A549 (cell line): ENCODE measurements at regions not wholly inside any gene's neighbourhood (a gene's known extent, or its start where the extent isn't known, plus 50 kb on each side); places are given as distances from the start of the nearest gene placed in this dataset.

Experiments used
- ATAC-seq, 2 experiments: fragments of 200-7000 bp in 1 of 2; fragments of >200 bp in 1 of 2; cut with Nextera tagmentation in 1 of 2; cut with Tn5 transposase in 1 of 2; 3 replicates each; pipeline versions ENCODE4 v1.8.0 to v1.9.1; 2018 to 2020; ENCODE audit warnings: mild to moderate bottlenecking in 1 of 2, moderate library complexity in 1 of 2
- CTCF ChIA-PET: fragments of 300-600 bp; sonication (Branson Sonifier 250); formaldehyde crosslinking; extraction: SDS; loops from one replicate; lab custom pipeline; 2021; ENCODE audit warnings: antibody characterized with exemption, inconsistent platforms; lab: Yijun Ruan, JAX
- POLR2A ChIA-PET: fragments of 350-600 bp; formaldehyde crosslinking; extraction: SDS; loops from one replicate; lab custom pipeline; 2021; ENCODE audit warnings: antibody characterized with exemption, inconsistent platforms; lab: Yijun Ruan, JAX
- DNase-seq, 2 experiments: peaks; one replicate each; pipeline versions ENCODE4 v3.0.0 to v3.0.0-alpha.2; 2011 to 2016; ENCODE audit warnings: low read depth in 1 of 2, low spot score in 1 of 2
- FAIRE-seq: peaks from 2 replicates; lab custom pipeline; 2011; peaks lifted over from hg19 to GRCh38; lab: Jason Lieb, UNC
- H3K27ac ChIP-seq, 2 experiments: fragments of >200 bp; sonication (Bioruptor Twin); formaldehyde crosslinking; 3 replicates each; pipeline ENCODE4 v1.5.1; 2016 to 2017
- H3K4me1 ChIP-seq: fragments of >200 bp; sonication (Bioruptor Twin); formaldehyde crosslinking; 3 replicates; pipeline ENCODE4 v1.6.1; 2016
- H3K4me2 ChIP-seq: fragments of >200 bp; sonication (Bioruptor Twin); formaldehyde crosslinking; 3 replicates; pipeline ENCODE4 v1.6.1; 2016
- H3K4me3 ChIP-seq: fragments of >200 bp; sonication (Bioruptor Twin); formaldehyde crosslinking; 3 replicates; pipeline ENCODE4 v1.5.1; 2016
- H3K9me3 ChIP-seq: fragments of >200 bp; sonication (Bioruptor Twin); formaldehyde crosslinking; 3 replicates; pipeline ENCODE4 v1.6.1; 2016
- BHLHE40 ChIP-seq: IDR thresholded peaks from 2 replicates; pipeline ENCODE4 v1.6.1; 2012; ENCODE audit warnings: low read depth, low read length, inconsistent platforms
- CHD4 ChIP-seq: fragments of 200-600 bp; sonication (generic); IDR thresholded peaks from 2 replicates; pipeline ENCODE4 v1.6.1; 2016; ENCODE audit warnings: antibody characterized with exemption, mild to moderate bottlenecking, borderline replicate concordance
- EHF ChIP-seq: fragments of 250-450 bp; sonication (Bioruptor Pico); IDR thresholded peaks from 2 replicates; pipeline ENCODE4 v1.5.0; 2020; ENCODE audit warnings: mild to moderate bottlenecking
- EHMT2 ChIP-seq: fragments of 200-600 bp; sonication (generic); IDR thresholded peaks from 2 replicates; pipeline ENCODE4 v1.6.1; 2016; ENCODE audit warnings: antibody characterized with exemption, low read depth, mild to moderate bottlenecking, moderate library complexity
- EP300 ChIP-seq, 2 experiments: fragments of >200 bp; sonication (Bioruptor Twin); formaldehyde crosslinking; IDR thresholded peaks; 2 replicates in 1 of 2; 3 replicates in 1 of 2; pipeline ENCODE4 v1.6.1; 2016 to 2017
- ESRRA ChIP-seq: fragments of 150-350 bp; IDR thresholded peaks from 2 replicates; pipeline ENCODE4 v1.6.1; 2014; ENCODE audit warnings: mild to moderate bottlenecking, low read length, borderline replicate concordance
- FOSB ChIP-seq: fragments of 250-450 bp; sonication (Bioruptor Pico); IDR thresholded peaks from 2 replicates; pipeline ENCODE4 v1.5.0; 2020; ENCODE audit warnings: mild to moderate bottlenecking, moderate library complexity
- HDAC2 ChIP-seq: fragments of 200-600 bp; sonication (generic); IDR thresholded peaks from 2 replicates; pipeline ENCODE4 v1.6.1; 2016
- HEYL ChIP-seq: fragments of 250-450 bp; sonication (Bioruptor Pico); IDR thresholded peaks from 2 replicates; pipeline ENCODE4 v1.8.0; 2021; ENCODE audit warnings: mild to moderate bottlenecking, moderate library complexity
- HOXB13 ChIP-seq: fragments of 250-450 bp; sonication (Bioruptor Pico); IDR thresholded peaks from 2 replicates; pipeline ENCODE4 v1.5.0; 2020; ENCODE audit warnings: low read depth, mild to moderate bottlenecking, moderate library complexity
- JUNB ChIP-seq: fragments of >200 bp; sonication (Bioruptor Twin); formaldehyde crosslinking; IDR thresholded peaks from 2 replicates; pipeline ENCODE4 v1.6.1; 2016
- NFE2L2 ChIP-seq: fragments of 150-350 bp; conservative IDR thresholded peaks from 2 replicates; pipeline ENCODE4 v1.6.1; 2014; ENCODE audit warnings: low read length
- NR3C1 ChIP-seq: fragments of >200 bp; sonication (Bioruptor Twin); formaldehyde crosslinking; IDR thresholded peaks from 3 replicates; pipeline ENCODE4 v1.6.1; 2017
- PHF8 ChIP-seq: fragments of 200-600 bp; sonication (generic); IDR thresholded peaks from 2 replicates; pipeline ENCODE4 v1.6.1; 2016; ENCODE audit warnings: low read depth, mild to moderate bottlenecking, antibody characterized with exemption, moderate library complexity, borderline replicate concordance
- POLR2A ChIP-seq: IDR thresholded peaks from 2 replicates; pipeline ENCODE4 v1.6.1; 2012; ENCODE audit warnings: mild to moderate bottlenecking, low read length
- POLR2AphosphoS2 ChIP-seq: conservative IDR thresholded peaks from 2 replicates; pipeline ENCODE4 v1.6.1; 2012; ENCODE audit warnings: low read length, improper control_type of control experiment, inconsistent platforms
- RCOR1 ChIP-seq: fragments of 150-350 bp; IDR thresholded peaks from 2 replicates; pipeline ENCODE4 v1.6.1; 2014; ENCODE audit warnings: antibody characterized with exemption, low read length, low read depth
- RFX5 ChIP-seq: fragments of 450-650 bp; IDR thresholded peaks from 2 replicates; pipeline ENCODE4 v1.7.1; 2014; ENCODE audit warnings: antibody characterized with exemption, mild to moderate bottlenecking, moderate library complexity
- TFCP2L1 ChIP-seq: fragments of 250-450 bp; sonication (Bioruptor Pico); IDR thresholded peaks from 2 replicates; pipeline ENCODE4 v1.5.0; 2021; ENCODE audit warnings: mild to moderate bottlenecking
- ZFP36 ChIP-seq: fragments of 450-650 bp; IDR thresholded peaks from 2 replicates; pipeline ENCODE4 v1.6.1; 2014; ENCODE audit warnings: borderline replicate concordance; ENCODE audit not compliant: partially characterized antibody
- WGBS: methylation state at CpG from one replicate; pipeline ENCODE4 v1.1.6; 2017; ENCODE audit errors: missing lambda C conversion rate; 5-methylcytosine and 5-hydroxymethylcytosine counted together
- TF ChIP-seq, protein P1 (sequence below): IDR thresholded peaks from 2 replicates; pipeline ENCODE4 v1.6.1; 2012
- TF ChIP-seq, protein P2 (sequence below): fragments of >200 bp; sonication (Bioruptor Twin); formaldehyde crosslinking; IDR thresholded peaks from 2 replicates; pipeline ENCODE4 v1.6.1; 2016
- TF ChIP-seq, protein P3 (sequence below): fragments of 200-600 bp; sonication (generic); IDR thresholded peaks from 2 replicates; pipeline ENCODE4 v1.6.1; 2016; ENCODE audit warnings: antibody characterized with exemption, mild to moderate bottlenecking, moderate library complexity
- TF ChIP-seq, protein P4 (sequence below): fragments of 250-450 bp; sonication (Bioruptor Pico); IDR thresholded peaks from 2 replicates; pipeline ENCODE4 v1.5.0; 2020; ENCODE audit warnings: low read depth, mild to moderate bottlenecking, moderate library complexity

DNA sequence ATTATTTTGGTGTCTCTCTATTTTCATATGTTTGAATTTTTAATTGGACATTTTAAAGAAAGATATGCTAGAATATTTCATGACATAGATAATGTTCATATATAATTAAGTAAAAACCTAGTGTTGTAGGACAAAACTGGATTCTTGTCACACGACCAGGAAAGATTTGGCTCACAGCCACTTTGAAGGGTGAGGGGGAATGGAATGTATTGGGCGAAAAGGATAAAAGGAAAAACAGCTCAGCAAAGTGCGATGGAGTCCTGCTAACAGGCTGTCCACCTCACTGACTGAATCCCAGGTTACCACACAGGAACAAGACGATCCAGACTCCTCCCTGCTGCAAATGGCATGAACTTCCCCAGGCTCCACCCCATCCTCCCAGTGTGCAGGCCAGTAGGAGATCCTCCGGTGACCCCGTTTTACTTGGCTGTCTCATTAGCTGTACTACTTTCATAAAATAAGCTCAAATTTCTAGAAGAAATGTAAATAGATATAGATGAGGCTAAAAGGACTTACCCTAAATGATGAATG lies 186.2 kb downstream of the CD47 start:
- CTCF ChIA-PET = interaction anchor here (3.0 kb wide), 1 partner anchor 23 kb away, joined by 14 read pairs; no protein-coding TSS in a partner anchor
- Histone ChIP-seq H3K9me3 (no peaks in the 10 kb centered on the region), H3K4me3 (no peak overlapping the region)
- TF ChIP-seq EHMT2 (no peak), NR3C1 (no peak), HOXB13 (no peak), TFCP2L1 (CRISPR knock-in tag) (no peak)
- TF ChIP-seq, protein P1, sequence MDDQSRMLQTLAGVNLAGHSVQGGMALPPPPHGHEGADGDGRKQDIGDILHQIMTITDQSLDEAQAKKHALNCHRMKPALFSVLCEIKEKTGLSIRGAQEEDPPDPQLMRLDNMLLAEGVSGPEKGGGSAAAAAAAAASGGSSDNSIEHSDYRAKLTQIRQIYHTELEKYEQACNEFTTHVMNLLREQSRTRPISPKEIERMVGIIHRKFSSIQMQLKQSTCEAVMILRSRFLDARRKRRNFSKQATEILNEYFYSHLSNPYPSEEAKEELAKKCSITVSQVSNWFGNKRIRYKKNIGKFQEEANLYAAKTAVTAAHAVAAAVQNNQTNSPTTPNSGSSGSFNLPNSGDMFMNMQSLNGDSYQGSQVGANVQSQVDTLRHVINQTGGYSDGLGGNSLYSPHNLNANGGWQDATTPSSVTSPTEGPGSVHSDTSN = no peak
- TF ChIP-seq, all 56 proteins: peak for 0
- H3K4me1 ChIP-seq = no peaks in the 10 kb centered on the region
- POLR2A ChIA-PET = no interaction called here
- DNase-seq (no peak), FAIRE-seq (no peak), ATAC-seq (no peak)
- H3K4me2 ChIP-seq = no peak overlapping the region
- no peak overlapping the region for H3K27ac ChIP-seq
- WGBS = 58% methylated on average over 6 of the region's 6 CpGs

DNA sequence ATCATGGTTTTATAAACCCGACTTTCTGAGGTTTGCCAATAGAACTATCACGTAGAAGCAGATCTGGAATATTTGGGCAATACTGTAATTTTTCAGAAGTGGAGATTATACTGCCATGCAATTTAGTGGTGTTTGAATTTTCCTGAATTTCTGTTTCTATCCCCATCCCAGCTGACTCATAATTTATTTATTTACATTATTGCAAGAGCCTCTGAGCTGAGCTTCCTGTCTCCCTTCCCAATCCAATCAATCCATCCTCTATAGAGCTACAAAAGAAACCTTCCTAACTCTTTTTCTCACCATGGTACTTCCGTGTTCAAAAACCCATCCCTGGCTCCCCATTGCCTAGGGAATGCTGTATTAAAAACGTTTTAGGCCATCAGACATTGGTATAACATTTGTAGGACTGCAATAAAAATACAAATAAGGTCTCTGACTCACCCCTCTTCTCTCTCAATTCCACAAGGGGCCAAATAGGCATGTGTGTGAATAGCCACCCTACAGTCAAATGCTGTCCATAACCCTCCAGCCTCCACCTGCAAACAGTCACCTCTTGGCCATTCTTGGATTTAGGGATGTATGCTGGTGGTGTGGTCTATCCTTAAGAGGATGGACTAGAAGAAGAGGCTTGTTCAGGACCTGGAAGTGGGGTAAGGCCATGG lies 190.7 kb downstream of the CD47 start:
- no peak for ATAC-seq
- CTCF ChIA-PET = interaction anchor here (2.8 kb wide), 1 partner anchor 28 kb away, joined by 11 read pairs; no protein-coding TSS in a partner anchor
- FAIRE-seq = no peak
- 28% methylated on average over 4 of the region's 4 CpGs for WGBS
- POLR2A ChIA-PET = no interaction called here
- DNase-seq = no peak
- TF ChIP-seq RCOR1 (no peak), HDAC2 (no peak), TFCP2L1 (CRISPR knock-in tag) (no peak), EP300 (IDR thresholded peaks at IDR 0.05) (no peak)
- TF ChIP-seq, protein P2, sequence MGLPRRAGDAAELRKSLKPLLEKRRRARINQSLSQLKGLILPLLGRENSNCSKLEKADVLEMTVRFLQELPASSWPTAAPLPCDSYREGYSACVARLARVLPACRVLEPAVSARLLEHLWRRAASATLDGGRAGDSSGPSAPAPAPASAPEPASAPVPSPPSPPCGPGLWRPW = no peak
- TF ChIP-seq, protein P1 = no peak
- H3K4me1 ChIP-seq = no peaks in the 10 kb centered on the region
- H3K27ac ChIP-seq = no peak overlapping the region
- no peaks in the 10 kb centered on the region for H3K9me3 ChIP-seq
- H3K4me3 ChIP-seq = no peak overlapping the region
- no peak overlapping the region for H3K4me2 ChIP-seq

DNA sequence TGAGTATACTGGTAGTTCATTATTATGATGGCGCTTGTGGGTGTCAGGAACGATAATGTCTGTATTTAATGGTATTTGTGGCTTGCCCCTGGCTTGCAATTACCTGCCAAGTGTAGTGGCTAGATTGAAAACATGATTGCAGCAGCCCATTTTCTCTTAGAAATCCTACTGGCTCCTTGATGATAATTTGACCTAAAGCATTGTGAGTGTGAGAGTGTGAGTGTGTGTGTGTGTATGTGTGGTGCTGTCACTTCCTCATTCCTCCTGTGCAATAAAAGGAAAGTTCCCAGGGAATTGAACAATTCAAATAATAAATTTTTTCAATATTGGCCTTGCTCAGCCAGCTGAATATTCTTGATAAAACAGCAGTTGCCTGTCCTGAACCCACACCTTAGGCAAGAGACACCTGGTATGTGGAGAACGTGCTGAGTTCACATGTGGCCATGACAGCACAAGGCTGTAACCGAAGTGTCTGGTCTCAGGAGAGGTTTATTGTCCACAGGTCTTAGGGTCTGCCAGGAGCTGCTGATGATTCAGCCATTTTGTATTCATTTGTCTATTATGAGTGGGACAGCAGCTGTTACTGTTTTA lies 193.3 kb downstream of the CD47 start:
- CTCF ChIA-PET = interaction anchor here (1.2 to 2.8 kb wide), 2 partner anchors 12 to 30 kb away, joined by 3 to 11 read pairs; no protein-coding TSS in a partner anchor
- no peak for TF ChIP-seq POLR2A
- no peak for TF ChIP-seq HDAC2
- no peak for TF ChIP-seq TFCP2L1 (CRISPR knock-in tag)
- TF ChIP-seq NR3C1 = no peak
- no peak for TF ChIP-seq BHLHE40
- no peak for TF ChIP-seq POLR2AphosphoS2
- no peak for TF ChIP-seq JUNB
- TF ChIP-seq EHF (CRISPR knock-in tag) = no peak
- TF ChIP-seq NFE2L2 = no peak
- no peak for TF ChIP-seq ZFP36
- no peak for TF ChIP-seq FOSB
- no peak for TF ChIP-seq HEYL (CRISPR knock-in tag)
- no peak for TF ChIP-seq ESRRA
- TF ChIP-seq CHD4 = no peak
- TF ChIP-seq, protein P3, sequence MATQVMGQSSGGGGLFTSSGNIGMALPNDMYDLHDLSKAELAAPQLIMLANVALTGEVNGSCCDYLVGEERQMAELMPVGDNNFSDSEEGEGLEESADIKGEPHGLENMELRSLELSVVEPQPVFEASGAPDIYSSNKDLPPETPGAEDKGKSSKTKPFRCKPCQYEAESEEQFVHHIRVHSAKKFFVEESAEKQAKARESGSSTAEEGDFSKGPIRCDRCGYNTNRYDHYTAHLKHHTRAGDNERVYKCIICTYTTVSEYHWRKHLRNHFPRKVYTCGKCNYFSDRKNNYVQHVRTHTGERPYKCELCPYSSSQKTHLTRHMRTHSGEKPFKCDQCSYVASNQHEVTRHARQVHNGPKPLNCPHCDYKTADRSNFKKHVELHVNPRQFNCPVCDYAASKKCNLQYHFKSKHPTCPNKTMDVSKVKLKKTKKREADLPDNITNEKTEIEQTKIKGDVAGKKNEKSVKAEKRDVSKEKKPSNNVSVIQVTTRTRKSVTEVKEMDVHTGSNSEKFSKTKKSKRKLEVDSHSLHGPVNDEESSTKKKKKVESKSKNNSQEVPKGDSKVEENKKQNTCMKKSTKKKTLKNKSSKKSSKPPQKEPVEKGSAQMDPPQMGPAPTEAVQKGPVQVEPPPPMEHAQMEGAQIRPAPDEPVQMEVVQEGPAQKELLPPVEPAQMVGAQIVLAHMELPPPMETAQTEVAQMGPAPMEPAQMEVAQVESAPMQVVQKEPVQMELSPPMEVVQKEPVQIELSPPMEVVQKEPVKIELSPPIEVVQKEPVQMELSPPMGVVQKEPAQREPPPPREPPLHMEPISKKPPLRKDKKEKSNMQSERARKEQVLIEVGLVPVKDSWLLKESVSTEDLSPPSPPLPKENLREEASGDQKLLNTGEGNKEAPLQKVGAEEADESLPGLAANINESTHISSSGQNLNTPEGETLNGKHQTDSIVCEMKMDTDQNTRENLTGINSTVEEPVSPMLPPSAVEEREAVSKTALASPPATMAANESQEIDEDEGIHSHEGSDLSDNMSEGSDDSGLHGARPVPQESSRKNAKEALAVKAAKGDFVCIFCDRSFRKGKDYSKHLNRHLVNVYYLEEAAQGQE = no peak
- TF ChIP-seq PHF8 = no peak
- TF ChIP-seq, protein P4, sequence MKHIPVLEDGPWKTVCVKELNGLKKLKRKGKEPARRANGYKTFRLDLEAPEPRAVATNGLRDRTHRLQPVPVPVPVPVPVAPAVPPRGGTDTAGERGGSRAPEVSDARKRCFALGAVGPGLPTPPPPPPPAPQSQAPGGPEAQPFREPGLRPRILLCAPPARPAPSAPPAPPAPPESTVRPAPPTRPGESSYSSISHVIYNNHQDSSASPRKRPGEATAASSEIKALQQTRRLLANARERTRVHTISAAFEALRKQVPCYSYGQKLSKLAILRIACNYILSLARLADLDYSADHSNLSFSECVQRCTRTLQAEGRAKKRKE (CRISPR knock-in tag) = no peak
- no peak for TF ChIP-seq RFX5
- TF ChIP-seq, all 56 proteins: peak for 0
- Histone ChIP-seq H3K27ac (no peak overlapping the region), H3K9me3 (no peaks in the 10 kb centered on the region), H3K4me2 (no peak overlapping the region), H3K4me1 (no peaks in the 10 kb centered on the region), H3K4me3 (no peak overlapping the region)
- ATAC-seq = no peak
- no peak for DNase-seq
- POLR2A ChIA-PET = no interaction called here
- no peak for FAIRE-seq
- WGBS = 57% methylated on average over 4 of the region's 4 CpGs
